GM18909 (cell line): ENCODE measurements at regions not wholly inside any gene's neighbourhood (a gene's known extent, or its start where the extent isn't known, plus 50 kb on each side); places are given as distances from the start of the nearest gene placed in this dataset.

Experiments used
- ATAC-seq: cut with Tn5 transposase; IDR thresholded peaks from one replicate; pipeline ENCODE4 v1.9.1; 2021; ENCODE audit warnings: mild to moderate bottlenecking; ENCODE audit not compliant: unreplicated experiment, poor library complexity

DNA sequence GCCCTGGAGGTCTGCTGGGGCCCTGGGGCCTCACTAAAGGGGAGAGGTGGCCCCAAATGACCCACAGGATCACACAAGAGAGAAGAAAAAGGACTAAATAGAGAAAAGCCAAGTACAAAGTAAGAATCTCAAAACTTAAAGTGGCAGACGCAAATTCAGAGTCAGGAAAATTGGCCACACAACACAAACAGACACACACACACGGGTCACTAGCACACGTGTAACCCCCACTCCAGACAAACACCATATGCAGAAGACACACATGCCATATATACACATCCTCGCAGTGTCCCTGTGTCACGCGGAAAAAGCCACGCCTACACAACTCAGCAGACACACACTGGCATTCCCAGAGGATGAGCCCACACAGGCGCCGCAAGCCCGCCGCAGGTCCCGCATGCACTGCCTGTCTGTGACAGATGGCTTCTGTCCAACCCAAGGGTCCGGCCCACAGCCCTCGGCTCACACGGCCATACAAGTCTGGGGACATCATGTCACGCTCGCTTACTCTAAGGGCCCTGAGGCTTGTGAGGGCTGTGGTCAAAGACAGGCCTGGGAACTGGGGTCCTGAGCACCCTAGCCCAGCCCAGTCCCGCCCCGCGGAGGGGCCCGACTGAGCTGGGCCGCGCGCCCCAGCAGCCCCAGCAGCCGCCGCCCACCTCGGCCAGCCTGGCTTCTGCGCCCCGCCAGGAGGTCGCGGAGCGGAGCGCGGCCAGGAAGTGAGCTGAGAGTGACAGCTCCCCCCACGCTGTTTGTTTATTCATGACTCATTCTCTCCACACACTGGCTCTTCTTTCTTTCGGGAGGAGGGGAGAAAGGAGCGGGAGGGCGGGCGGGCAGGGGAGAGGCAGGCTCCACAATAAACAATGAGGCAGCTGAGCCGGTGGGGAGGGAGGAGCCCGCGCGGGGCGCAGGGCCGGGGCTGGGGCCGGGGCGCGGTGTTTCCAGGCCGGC, 95.5 kb upstream of the ZMIZ1 start:
- peak; percentile 90 for ATAC-seq

GRCh38 chr10:78973901-78974616, 94.7 kb upstream of the ZMIZ1 start:
- ATAC-seq, result peak; percentile 44

DNA sequence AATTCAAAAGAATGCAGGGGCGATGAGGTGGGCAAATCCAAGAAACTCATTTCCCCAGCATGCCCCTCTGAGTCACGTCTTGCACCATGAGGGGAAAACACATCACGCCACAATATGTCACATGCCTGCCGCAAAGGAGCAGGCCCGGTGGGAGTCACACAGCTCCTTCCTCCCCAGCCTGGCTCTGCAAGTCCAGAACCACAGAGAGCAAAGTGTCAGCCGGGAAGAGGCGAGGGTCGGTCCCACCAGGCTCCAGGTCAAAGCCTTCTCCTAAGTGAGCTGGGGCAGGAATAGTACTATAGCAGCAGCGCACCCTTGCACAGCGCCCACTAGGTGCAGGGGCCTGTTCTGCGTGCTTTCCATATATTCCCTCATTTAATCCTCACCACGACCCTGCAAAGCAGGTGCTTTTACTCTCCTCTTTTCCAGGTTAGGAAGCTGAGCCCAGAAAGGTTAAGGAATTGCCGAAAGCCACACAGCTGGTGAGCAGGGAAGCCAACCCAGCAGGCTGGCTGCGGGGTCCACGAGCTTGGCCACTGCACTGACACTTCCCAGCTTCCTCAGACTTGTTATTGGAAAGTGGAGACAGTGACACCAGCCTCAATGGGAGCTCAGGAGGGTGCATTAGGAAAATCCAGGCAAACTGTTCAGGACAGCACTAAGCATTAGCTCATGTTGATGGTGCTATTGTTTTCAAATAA, 94.0 kb upstream of the ZMIZ1 start:
- peak; percentile 31 for ATAC-seq

- ATAC-seq, result no peak
Measured at GRCh38 chr10:78975926-78976325, 92.8 kb upstream of the ZMIZ1 start.

- ATAC-seq, result no peak
Measured at GRCh38 chr10:78976825-78977755, 91.7 kb upstream of the ZMIZ1 start.

DNA sequence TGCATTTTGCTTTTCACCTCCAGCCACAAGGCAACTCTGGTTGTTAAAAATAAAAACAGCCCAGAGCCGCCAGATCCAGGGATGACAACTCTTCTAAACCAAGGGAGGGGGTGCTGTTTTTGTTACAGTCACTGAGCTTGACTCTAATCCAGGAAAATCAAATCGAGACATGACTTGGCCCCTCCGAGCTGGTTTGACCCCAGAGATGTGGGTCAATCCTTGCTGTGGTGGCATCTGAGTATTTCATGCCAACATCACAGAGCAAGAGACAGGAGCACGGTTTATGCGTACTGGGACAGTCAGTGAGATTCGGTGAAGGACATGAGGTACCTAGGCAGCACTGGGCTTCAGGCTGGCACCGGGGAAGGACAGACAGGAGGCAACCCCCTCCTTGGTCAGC, 88.8 kb upstream of the ZMIZ1 start:
- ATAC-seq, result no peak

- no peak for ATAC-seq
Measured at GRCh38 chr10:78980354-78980753, 88.4 kb upstream of the ZMIZ1 start.

- ATAC-seq, result no peak
Measured at GRCh38 chr10:78980815-78981214, 88.0 kb upstream of the ZMIZ1 start.

DNA sequence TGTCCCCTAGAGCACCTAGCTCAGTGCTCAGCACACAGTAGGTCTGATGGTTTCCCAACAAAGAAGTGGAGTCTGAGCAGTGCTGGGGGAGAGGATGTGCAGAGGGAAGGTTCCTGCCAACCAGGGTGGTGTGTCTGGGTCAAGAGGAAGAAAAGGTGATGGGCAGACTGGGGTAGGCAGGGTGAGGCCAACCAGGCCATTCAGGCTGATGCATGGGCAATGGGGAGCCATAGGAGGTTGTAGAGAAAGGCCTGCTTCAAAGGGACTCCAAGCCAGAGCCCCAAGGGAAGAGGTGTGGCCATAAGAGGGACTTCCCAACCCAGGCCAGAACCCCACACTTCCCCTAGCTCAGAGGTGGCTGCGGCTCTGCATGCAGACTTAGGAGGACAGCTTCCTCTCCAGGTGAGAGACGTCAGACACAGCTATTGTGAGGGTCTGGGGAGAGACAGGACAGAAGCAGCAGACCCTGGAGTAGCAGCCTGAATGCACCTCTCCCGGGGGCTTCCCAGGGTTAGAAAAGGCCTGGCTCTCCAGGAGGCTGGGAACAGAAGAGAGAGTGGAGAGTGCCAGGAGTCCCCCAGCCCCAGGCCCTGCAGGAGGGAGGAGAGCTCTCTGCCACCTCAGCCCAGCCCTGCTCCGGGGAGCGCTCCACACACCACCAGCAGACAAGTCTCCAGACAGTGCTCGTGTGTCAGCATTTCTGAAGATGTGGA, 87.4 kb upstream of the ZMIZ1 start:
- peak; percentile 83 for ATAC-seq

- no peak for ATAC-seq
Measured at GRCh38 chr10:78981970-78982281, 86.8 kb upstream of the ZMIZ1 start.

DNA sequence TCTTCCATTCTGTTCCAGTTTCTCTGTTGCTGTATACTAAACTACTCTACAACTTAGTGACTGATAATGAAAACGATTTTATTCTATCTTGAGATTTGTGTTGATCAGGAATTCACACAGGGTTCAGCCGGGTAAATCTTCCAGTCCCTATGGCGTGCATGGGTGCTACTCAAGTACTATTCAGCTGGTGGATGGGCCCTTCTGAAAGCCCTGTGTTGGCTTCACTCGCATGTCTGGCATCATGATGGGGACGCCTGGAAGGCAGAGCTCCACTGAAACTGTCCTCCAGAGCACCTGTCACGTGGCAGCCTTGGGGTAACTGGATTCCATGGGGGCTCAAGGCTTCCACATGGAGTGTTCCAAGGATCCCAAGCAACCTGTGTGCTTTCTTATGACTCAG, 86.0 kb upstream of the ZMIZ1 start:
- ATAC-seq, result no peak

DNA sequence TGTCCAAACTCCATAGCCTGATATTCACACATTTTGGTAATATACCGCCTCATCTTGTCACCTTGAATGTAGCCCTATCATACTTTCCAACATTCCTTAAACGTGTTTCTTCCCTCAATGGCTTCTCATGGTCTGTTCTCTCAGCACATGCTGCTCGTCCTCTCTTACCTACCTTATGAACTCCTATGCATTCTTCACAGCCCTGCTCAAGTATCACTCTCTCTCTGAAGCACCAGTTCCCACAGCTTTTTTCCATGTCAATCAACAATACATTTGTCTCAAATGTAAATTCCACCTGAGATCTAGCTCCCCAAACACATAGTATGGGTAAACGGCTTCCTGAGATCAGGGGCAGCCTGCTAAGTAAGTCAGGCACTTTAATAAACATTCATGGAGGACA, 85.2 kb upstream of the ZMIZ1 start:
- ATAC-seq, result no peak

DNA sequence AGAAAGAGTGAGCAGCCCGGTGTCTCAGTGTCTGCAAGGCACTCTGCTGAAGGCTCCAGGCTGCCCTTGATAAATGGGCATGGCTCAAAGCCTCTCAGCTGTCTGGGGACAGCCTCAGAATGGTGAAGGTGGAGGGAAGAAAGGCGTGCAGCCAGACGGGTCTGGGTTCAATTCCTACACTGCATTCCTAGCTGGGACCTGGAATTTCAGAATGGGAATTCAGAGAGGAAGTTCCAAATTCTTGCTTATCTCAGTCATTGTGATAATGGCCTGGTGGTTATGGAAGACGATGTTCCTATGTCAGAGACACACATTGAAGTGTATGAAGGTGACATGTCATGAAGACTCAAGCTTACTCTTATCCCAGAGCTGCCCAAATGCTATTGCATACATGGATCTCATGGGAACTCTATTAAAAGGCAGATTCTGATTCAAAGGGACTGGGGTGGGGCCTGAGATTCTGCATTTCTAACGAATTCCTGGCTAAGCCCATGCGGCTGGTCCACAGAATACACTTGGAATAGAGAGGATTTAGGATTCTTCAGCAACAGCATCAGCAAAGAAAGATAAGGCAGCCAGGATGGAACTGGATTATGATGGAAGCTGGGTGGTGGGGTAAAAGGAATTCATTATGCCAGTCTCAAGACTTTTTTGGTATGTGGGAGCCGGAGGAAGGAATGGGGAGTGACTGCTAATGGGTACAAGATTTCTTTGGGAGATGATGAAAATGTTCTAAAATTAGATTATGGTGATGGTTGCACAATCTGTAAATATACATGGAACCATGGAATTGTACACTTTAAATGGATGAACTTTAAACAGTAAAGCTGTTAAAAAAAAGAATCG, 82.6 kb upstream of the ZMIZ1 start:
- ATAC-seq, result no peak

- ATAC-seq, result peak; percentile 61
Measured at GRCh38 chr10:78991187-78991586, 77.6 kb upstream of the ZMIZ1 start.

DNA sequence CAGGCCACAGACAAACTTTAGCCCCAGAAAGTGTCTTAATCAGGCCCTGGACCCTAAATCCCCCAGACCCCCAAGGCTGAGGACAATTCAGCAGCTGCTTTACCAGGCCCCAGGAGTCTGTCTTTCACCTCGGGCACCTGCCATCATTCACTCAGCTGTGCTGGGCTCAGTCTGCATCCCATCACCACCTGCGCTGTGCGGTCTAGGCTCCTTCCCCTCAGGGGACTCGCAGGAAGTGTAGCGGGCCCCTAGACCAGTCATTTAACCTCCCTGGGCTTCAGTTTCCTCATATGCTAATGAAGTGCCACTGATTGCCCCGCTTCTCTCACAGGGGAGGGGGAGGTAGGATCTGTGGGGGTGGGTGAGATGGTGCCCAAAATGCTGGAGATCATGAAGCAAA, 76.4 kb upstream of the ZMIZ1 start:
- peak; percentile 49 for ATAC-seq

- no peak for ATAC-seq
Measured at GRCh38 chr10:78993261-78993945, 75.4 kb upstream of the ZMIZ1 start.

GRCh38 chr10:78995987-78996791, 72.6 kb upstream of the ZMIZ1 start:
- ATAC-seq, result no peak
